Heart right ventricle (tissue), 16 donors: ENCODE measurements at regions not wholly inside any gene's neighbourhood (a gene's known extent, or its start where the extent isn't known, plus 50 kb on each side); places are given as distances from the start of the nearest gene placed in this dataset.

Source experiments
- ATAC-seq, 8 donors: fragments of 200-7000 bp; cut with Tn5 transposase; one replicate each; pipeline ENCODE4 v1.9.1; 2020; ENCODE audit warnings: mild to moderate bottlenecking in 8 of 8, moderate library complexity in 8 of 8, moderate number of reproducible peaks in 1 of 8
- DNase-seq, 2 donors: peaks; one replicate each; pipeline ENCODE4 v3.0.0-alpha.2; 2020
- H3K27ac ChIP-seq, 10 donors: fragments of 200-600 bp; sonication (generic) in 2 of 10; one replicate each; pipeline versions ENCODE4 v1.5.0 to v1.8.0; 2020 to 2022; ENCODE audit warnings: mild to moderate bottlenecking in 3 of 10
- H3K27me3 ChIP-seq, 7 donors: fragments of 200-600 bp; one replicate each; pipeline ENCODE4 v1.8.0; 2021 to 2022; ENCODE audit warnings: mild to moderate bottlenecking in 2 of 7
- H3K36me3 ChIP-seq, 9 donors: fragments of 200-600 bp; sonication (generic) in 1 of 9; one replicate each; pipeline versions ENCODE4 v1.5.0 to v1.8.0; 2020 to 2022; ENCODE audit warnings: mild to moderate bottlenecking in 2 of 9
- H3K4me1 ChIP-seq, 9 donors: fragments of 200-600 bp; sonication (generic) in 1 of 9; one replicate each; pipeline versions ENCODE4 v1.5.0 to v1.8.0; 2020 to 2022; ENCODE audit warnings: mild to moderate bottlenecking in 4 of 9
- H3K4me3 ChIP-seq, 10 donors: fragments of 200-600 bp; sonication (generic) in 2 of 10; one replicate each; pipeline versions ENCODE4 v1.5.0 to v1.8.0; 2020 to 2022; ENCODE audit warnings: mild to moderate bottlenecking in 7 of 10, moderate library complexity in 2 of 10
- H3K9me3 ChIP-seq, 11 donors: fragments of 200-600 bp in 10 of 11; sonication (generic) in 2 of 11; one replicate each; pipeline versions ENCODE4 v1.5.0 to v1.8.0; 2013 to 2022; ENCODE audit warnings: mild to moderate bottlenecking in 2 of 11, control low read depth in 1 of 11, moderate library complexity in 1 of 11
- CTCF ChIP-seq, 9 donors: fragments of 200-600 bp; sonication (generic) in 2 of 9; IDR thresholded peaks; one replicate each; pipeline versions ENCODE4 v1.5.0 to v1.8.0; 2021 to 2022; ENCODE audit warnings: antibody characterized with exemption in 9 of 9, mild to moderate bottlenecking in 5 of 9, moderate library complexity in 1 of 9
- WGBS, 2 donors: extraction: QIAGEN DNeasy Blood & Tissue Kit; methylation state at CpG; one replicate each; pipeline ENCODE4 v1.1.7; 2013; ENCODE audit warnings: inconsistent platforms in 1 of 2; 5-methylcytosine and 5-hydroxymethylcytosine counted together
- intact Hi-C, 10 donors: fragments of 100-400 bp; cut with DNase I; formaldehyde crosslinking; loops; one replicate each; pipeline versions ENCODE4 v1.11.1 to v1.14.2; 2022
- donor health status: Arrhythmogenic right ventricular cardiomyopathy.
- donor health status: ischemic (EF 13 %, LVEDD 7.1; RV severe dilation, severe dysfunction).
- donor health status: healthy with polysubstance abuse.
- donor health status: DM: no; HTN: yes; CAD: no.
- donor health status: DM: no; HTN: no; CAD: no.
- donor health status: ischemic (EF 25% LVEDD 6.9; RV normal size, moderate dysfunction).
- donor health status: ischemic (EF 25% LVEDD 5.7; RV mildly dilated, moderate dysfunction).
- donor health status: healthy.
- donor health status: DM: yes; HTN: yes; CAD: no.
- donor health status: Ischemic cardiomyopathy.
- donor health status: ischemic (EF 35%, LVEDD 5.7; RV mildly dilated, moderate dysfunction).
- donor health status: nonischemic (EF 11% LVEDD 7.7; RV severe dilation, severe dysfunction).
- donor health status: DM: yes; HTN: yes; CAD: no.
- donor health status: PGD.
- donor health status: ischemic (EF 29% LVEDD 5.4; RV normal size, mild dysfunction).
- donor health status: nonischemic (EF 23%, LVEDD 6.1; RV moderate dilation, normal function).

DNA sequence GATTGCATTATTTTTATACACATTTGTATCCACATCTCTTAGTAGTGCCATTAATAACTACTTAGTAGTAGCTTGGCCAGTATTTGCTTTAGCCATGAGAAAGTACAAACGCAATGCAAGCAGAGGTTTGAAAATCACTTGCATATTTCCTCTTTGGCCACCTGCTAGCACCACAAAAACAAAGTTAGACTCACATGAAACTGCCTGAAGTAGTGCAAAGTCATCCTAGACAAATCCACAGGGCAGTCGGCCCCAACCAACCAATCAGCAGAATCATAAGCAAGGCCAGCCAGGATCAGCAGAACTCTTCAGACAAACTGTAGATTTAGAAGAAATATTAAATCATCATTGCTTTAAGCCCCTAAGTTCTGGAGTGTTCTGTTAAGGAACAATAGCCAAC, 135.2 kb upstream of the VGLL2 start:
- Histone ChIP-seq H3K9me3 (peaks cover 0 to 6% (median 0%) of the 10 kb centered on the region in 11 donors), H3K36me3 (no peaks in the 10 kb centered on the region), H3K27me3 (no peaks in the 10 kb centered on the region), H3K4me3 (no peak overlapping the region), H3K27ac (no peak overlapping the region), H3K4me1 (no peaks in the 10 kb centered on the region)
- ATAC-seq (no peak), DNase-seq (no peak)
- intact Hi-C loops: no loop called here
- WGBS, 2 donors: 75 to 79% methylated on average over 2 of the region's 2 CpGs
- TF ChIP-seq CTCF (IDR thresholded peaks at IDR 0.05): no peak

DNA sequence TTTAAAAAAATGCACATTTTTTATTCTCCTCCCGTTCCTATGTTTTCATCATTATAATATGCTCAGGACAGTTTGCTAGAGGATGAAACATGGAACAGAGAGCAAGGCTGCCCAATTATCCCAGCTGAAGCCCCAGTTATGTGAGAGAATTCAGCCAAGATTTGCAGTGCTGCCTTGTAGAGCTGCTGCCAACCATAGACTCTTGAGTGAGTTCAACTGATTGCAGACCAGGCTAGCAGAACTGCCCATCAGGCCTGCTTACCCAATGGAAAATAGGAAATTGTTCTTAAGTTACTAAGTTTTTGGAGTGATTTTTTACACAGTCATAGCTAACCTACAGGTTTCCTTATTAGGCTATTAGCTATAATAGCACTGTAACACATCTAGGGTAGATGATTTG, 128.7 kb upstream of the VGLL2 start:
- DNase-seq: peak in 1 of 2 donors; percentile 8
- 77 to 81% methylated on average over 1 of the region's 1 CpG for WGBS, 2 donors
- Histone ChIP-seq H3K36me3 (no peaks in the 10 kb centered on the region), H3K27ac (peak overlapping the region in 5 of 10 donors; percentile 23 to 82 (median 79)), H3K4me1 (peaks cover 0 to 20% (median 7%) of the 10 kb centered on the region in 9 donors), H3K4me3 (no peak overlapping the region), H3K9me3 (no peaks in the 10 kb centered on the region), H3K27me3 (no peaks in the 10 kb centered on the region)
- peak in 5 of 8 donors; percentile 41 to 63 (median 58) for ATAC-seq
- intact Hi-C loops: no loop called here
- no peak for TF ChIP-seq CTCF (IDR thresholded peaks at IDR 0.05)

GRCh38 chr6:117137711-117138110, 127.6 kb upstream of the VGLL2 start:
- TF ChIP-seq CTCF (IDR thresholded peaks at IDR 0.05): no peak
- WGBS, 2 donors: 90 to 93% methylated on average over 4 of the region's 4 CpGs
- no peak overlapping the region for H3K4me3 ChIP-seq
- peaks cover 0 to 27% (median 7%) of the 10 kb centered on the region in 9 donors for H3K4me1 ChIP-seq
- H3K36me3 ChIP-seq: no peaks in the 10 kb centered on the region
- no peaks in the 10 kb centered on the region for H3K9me3 ChIP-seq
- DNase-seq (peak in 1 of 2 donors; percentile 41), ATAC-seq (peak in 7 of 8 donors; percentile 25 to 89 (median 81))
- H3K27ac ChIP-seq: peak overlapping the region in 7 of 10 donors; percentile 24 to 82 (median 73)
- intact Hi-C loops: no loop called here
- no peaks in the 10 kb centered on the region for H3K27me3 ChIP-seq

DNA sequence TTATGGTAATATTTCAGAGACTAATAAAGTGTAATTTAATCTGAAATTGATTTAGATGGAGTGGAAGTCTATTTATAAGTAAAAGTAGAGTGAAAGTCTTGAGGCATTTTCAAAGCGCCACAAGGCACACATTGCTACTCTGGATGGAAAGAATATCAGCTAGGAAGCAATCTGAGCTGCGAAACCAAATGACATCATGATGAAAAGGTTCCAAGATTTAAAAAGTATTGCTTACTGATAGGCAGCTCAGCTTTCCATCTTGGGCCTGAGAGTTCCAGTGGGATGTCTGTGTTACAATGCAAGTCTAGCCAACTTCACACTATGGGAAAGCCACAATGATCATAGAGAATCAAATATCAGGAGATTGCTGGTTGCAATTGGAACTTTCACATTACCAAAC, 126.9 kb upstream of the VGLL2 start:
- Histone ChIP-seq H3K4me3 (no peak overlapping the region), H3K4me1 (peaks cover 0 to 31% (median 7%) of the 10 kb centered on the region in 9 donors), H3K9me3 (no peaks in the 10 kb centered on the region), H3K27ac (peak overlapping the region in 7 of 10 donors; percentile 24 to 82 (median 73)), H3K27me3 (no peaks in the 10 kb centered on the region), H3K36me3 (no peaks in the 10 kb centered on the region)
- intact Hi-C loops: no loop called here
- WGBS, 2 donors: 53 to 60% methylated on average over 2 of the region's 2 CpGs
- no peak for TF ChIP-seq CTCF (IDR thresholded peaks at IDR 0.05)
- no peak for DNase-seq
- ATAC-seq: peak in 3 of 8 donors; percentile 24 to 61 (median 27)
